ENCODE measurements at regions not wholly inside any gene's neighbourhood (a gene's known extent, or its start where the extent isn't known, plus 50 kb on each side); places are given as distances from the start of the nearest gene placed in this dataset.

GRCh38 chr3:59607656-59608055 is 557.8 kb upstream of the CFAP20DC start:
- no peaks in the 10 kb centered on the region for H3K36me3 ChIP-seq
- no peak for DNase-seq
- peak in 3 of 4 donors; percentile 8 to 29 (median 25) for ATAC-seq
- 17 to 43% (median 27%) methylated on average over 1 of the region's 1 CpG for WGBS, 4 donors
- H3K4me3 ChIP-seq: no peak overlapping the region
- no peaks in the 10 kb centered on the region for H3K27me3 ChIP-seq
- no peak for TF ChIP-seq POLR2A (IDR thresholded peaks at IDR 0.05)
- peak in 10 of 12 donors; percentile 10 to 46 (median 18) for TF ChIP-seq CTCF (IDR thresholded peaks at IDR 0.05)
- H3K9me3 ChIP-seq: no peaks in the 10 kb centered on the region
- H3K4me1 ChIP-seq: peaks cover 0 to 22% (median 6%) of the 10 kb centered on the region in 12 donors
- H3K27ac ChIP-seq: peak overlapping the region in 5 of 12 donors; percentile 15 to 85 (median 72)
- intact Hi-C loops (cut with DNase I): no loop called here

GRCh38 chr3:59606638-59607266 is 556.9 kb upstream of the CFAP20DC start:
- peak overlapping the region; percentile 2 to 85 (median 68) for H3K27ac ChIP-seq

GRCh38 chr3:59605944-59606534 is 556.2 kb upstream of the CFAP20DC start:
- peaks cover 0 to 22% (median 6%) of the 10 kb centered on the region in 12 donors for H3K4me1 ChIP-seq
- intact Hi-C loops (cut with DNase I): no loop called here
- no peak overlapping the region for H3K4me3 ChIP-seq
- DNase-seq (no peak), ATAC-seq (peak; percentile 61 to 82 (median 78))
- no peaks in the 10 kb centered on the region for H3K9me3 ChIP-seq
- TF ChIP-seq CTCF (IDR thresholded peaks at IDR 0.05): no peak
- no peak for TF ChIP-seq POLR2A (IDR thresholded peaks at IDR 0.05)
- no peaks in the 10 kb centered on the region for H3K36me3 ChIP-seq
- WGBS, 4 donors: 50 to 59% (median 57%) methylated on average over 5 of the region's 5 CpGs
- peak overlapping the region; percentile 2 to 85 (median 68) for H3K27ac ChIP-seq
- H3K27me3 ChIP-seq: no peaks in the 10 kb centered on the region

More at GRCh38 chr3:59606638-59607266, 556.9 kb upstream of the CFAP20DC start:
- Histone ChIP-seq H3K9me3 (no peaks in the 10 kb centered on the region), H3K4me1 (peaks cover 0 to 22% (median 6%) of the 10 kb centered on the region in 12 donors), H3K36me3 (no peaks in the 10 kb centered on the region), H3K4me3 (no peak overlapping the region), H3K27me3 (no peaks in the 10 kb centered on the region)
- DNase-seq: peak in 1 of 5 donors; percentile 68
- 26 to 58% (median 31%) methylated on average over 4 of the region's 4 CpGs for WGBS, 4 donors
- intact Hi-C loops (cut with DNase I): no loop called here
- TF ChIP-seq CTCF (IDR thresholded peaks at IDR 0.05) (no peak), POLR2A (IDR thresholded peaks at IDR 0.05) (no peak)
- ATAC-seq: peak; percentile 79 to 87 (median 82)

GRCh38 chr3:59605318-59605717 is 555.5 kb upstream of the CFAP20DC start:
- TF ChIP-seq POLR2A (IDR thresholded peaks at IDR 0.05): no peak
- TF ChIP-seq CTCF (IDR thresholded peaks at IDR 0.05): no peak
- no peak overlapping the region for H3K4me3 ChIP-seq
- intact Hi-C loops (cut with DNase I): no loop called here

More at GRCh38 chr3:59605318-59605717, 555.5 kb upstream of the CFAP20DC start:
- DNase-seq (no peak), ATAC-seq (no peak)
- Histone ChIP-seq H3K9me3 (no peaks in the 10 kb centered on the region), H3K27me3 (no peaks in the 10 kb centered on the region), H3K27ac (no peak overlapping the region), H3K4me1 (peaks cover 0 to 20% (median 6%) of the 10 kb centered on the region in 12 donors), H3K36me3 (no peaks in the 10 kb centered on the region)
- 57 to 92% (median 77%) methylated on average over 1 of the region's 1 CpG for WGBS, 4 donors

All from heart left ventricle (tissue), 16 donors.